Activated naive CD8-positive, alpha-beta T cell treated with anti-CD3 and anti-CD28 coated beads, Interleukin-2, amount 10 ng/mL, durations not matched to agents 7 days and 5 days (primary cell): ENCODE measurements at regions not wholly inside any gene's neighbourhood (a gene's known extent, or its start where the extent isn't known, plus 50 kb on each side); places are given as distances from the start of the nearest gene placed in this dataset.

ENCODE experiments used
- ATAC-seq: fragments of 150-1000 bp; cut with Tn5 transposase; one replicate; pipeline ENCODE4 v1.10.0; 2021; ENCODE audit warnings: low read depth, moderate library complexity
- POLR2A ChIA-PET: fragments of 350-600 bp; sonication (Branson Sonifier 250); formaldehyde crosslinking; loops from one replicate; lab custom pipeline; 2021; ENCODE audit warnings: antibody characterized with exemption; lab: Charles Lee
- DNase-seq: peaks from one replicate; pipeline ENCODE4 v3.0.0; 2021
- H3K27ac Mint-ChIP-seq: one replicate; pipeline ENCODE4 v1.8.0; 2022; ENCODE audit warnings: mild to moderate bottlenecking, mixed read lengths
- H3K27me3 Mint-ChIP-seq: one replicate; pipeline ENCODE4 v1.8.0; 2022; ENCODE audit warnings: mild to moderate bottlenecking, moderate library complexity, mixed read lengths
- H3K36me3 Mint-ChIP-seq: one replicate; pipeline ENCODE4 v1.8.0; 2021; ENCODE audit warnings: mild to moderate bottlenecking, mixed read lengths
- H3K4me1 Mint-ChIP-seq: one replicate; pipeline ENCODE4 v1.8.0; 2021; ENCODE audit warnings: mixed read lengths
- H3K4me3 Mint-ChIP-seq: one replicate; pipeline ENCODE4 v1.8.0; 2022; ENCODE audit warnings: mild to moderate bottlenecking, moderate library complexity, mixed read lengths
- H3K9me3 Mint-ChIP-seq: one replicate; pipeline ENCODE4 v1.8.0; 2021; ENCODE audit warnings: mixed read lengths

- Mint-ChIP-seq H3K36me3 (no peaks in the 10 kb centered on the region), H3K4me1 (no peaks in the 10 kb centered on the region), H3K27ac (no peak overlapping the region), H3K4me3 (no peak overlapping the region), H3K9me3 (no peaks in the 10 kb centered on the region), H3K27me3 (peaks cover 15% of the 10 kb centered on the region)
- DNase-seq (no peak), ATAC-seq (no peak)
- POLR2A ChIA-PET, result no interaction called here
Measured at GRCh38 chr13:97567510-97568243, 133.7 kb downstream of the RAP2A start.

- Mint-ChIP-seq H3K27ac (no peak overlapping the region), H3K4me1 (no peaks in the 10 kb centered on the region), H3K36me3 (no peaks in the 10 kb centered on the region), H3K27me3 (peaks cover 15% of the 10 kb centered on the region), H3K9me3 (no peaks in the 10 kb centered on the region), H3K4me3 (no peak overlapping the region)
- POLR2A ChIA-PET, result no interaction called here
- no peak for DNase-seq
- ATAC-seq, result no peak
Measured at GRCh38 chr13:97568850-97569249, 134.9 kb downstream of the RAP2A start.

GRCh38 chr13:97569841-97570240 lies 135.9 kb downstream of the RAP2A start:
- H3K9me3 Mint-ChIP-seq, result no peaks in the 10 kb centered on the region
- POLR2A ChIA-PET, result no interaction called here
- H3K4me3 Mint-ChIP-seq, result no peak overlapping the region
- no peaks in the 10 kb centered on the region for H3K4me1 Mint-ChIP-seq
- H3K36me3 Mint-ChIP-seq, result no peaks in the 10 kb centered on the region
- ATAC-seq, result no peak
- H3K27ac Mint-ChIP-seq, result no peak overlapping the region
- DNase-seq, result no peak
- peaks cover 15% of the 10 kb centered on the region for H3K27me3 Mint-ChIP-seq

GRCh38 chr13:97570442-97570841 lies 136.5 kb downstream of the RAP2A start:
- Mint-ChIP-seq H3K27me3 (peaks cover 13% of the 10 kb centered on the region), H3K4me3 (no peak overlapping the region), H3K27ac (no peak overlapping the region), H3K36me3 (no peaks in the 10 kb centered on the region), H3K9me3 (no peaks in the 10 kb centered on the region), H3K4me1 (no peaks in the 10 kb centered on the region)
- ATAC-seq, result no peak
- POLR2A ChIA-PET, result interaction anchor here (0.6 kb wide), 1 partner anchor 47 kb away, joined by 14 read pairs; no protein-coding TSS in a partner anchor
- no peak for DNase-seq

GRCh38 chr13:97573011-97573410 lies 139.0 kb downstream of the RAP2A start:
- POLR2A ChIA-PET, result no interaction called here

GRCh38 chr13:97574926-97575325 lies 141.0 kb downstream of the RAP2A start:
- Mint-ChIP-seq H3K27me3 (peaks cover 15% of the 10 kb centered on the region), H3K27ac (no peak overlapping the region), H3K9me3 (peaks cover 2% of the 10 kb centered on the region), H3K4me3 (no peak overlapping the region), H3K4me1 (no peaks in the 10 kb centered on the region), H3K36me3 (no peaks in the 10 kb centered on the region)
- POLR2A ChIA-PET, result no interaction called here
- no peak for DNase-seq
- no peak for ATAC-seq

More at GRCh38 chr13:97573011-97573410, 139.0 kb downstream of the RAP2A start:
- ATAC-seq (no peak), DNase-seq (no peak)
- Mint-ChIP-seq H3K9me3 (peaks cover 2% of the 10 kb centered on the region), H3K27me3 (peaks cover 14% of the 10 kb centered on the region), H3K36me3 (no peaks in the 10 kb centered on the region), H3K27ac (no peak overlapping the region), H3K4me1 (no peaks in the 10 kb centered on the region), H3K4me3 (no peak overlapping the region)

GRCh38 chr13:97577026-97577425 lies 143.1 kb downstream of the RAP2A start:
- H3K9me3 Mint-ChIP-seq, result peaks cover 2% of the 10 kb centered on the region
- ATAC-seq (no peak), DNase-seq (no peak)
- H3K27ac Mint-ChIP-seq, result no peak overlapping the region
- H3K27me3 Mint-ChIP-seq, result peaks cover 12% of the 10 kb centered on the region
- no peaks in the 10 kb centered on the region for H3K36me3 Mint-ChIP-seq
- H3K4me3 Mint-ChIP-seq, result no peak overlapping the region
- POLR2A ChIA-PET, result no interaction called here
- H3K4me1 Mint-ChIP-seq, result peaks cover 2% of the 10 kb centered on the region

- Mint-ChIP-seq H3K4me3 (no peak overlapping the region), H3K27ac (no peak overlapping the region), H3K36me3 (no peaks in the 10 kb centered on the region), H3K9me3 (no peaks in the 10 kb centered on the region), H3K4me1 (peaks cover 2% of the 10 kb centered on the region), H3K27me3 (peaks cover 5% of the 10 kb centered on the region)
- ATAC-seq (peak; percentile 33), DNase-seq (no peak)
- POLR2A ChIA-PET, result no interaction called here
Measured at GRCh38 chr13:97582170-97582569, 148.2 kb downstream of the RAP2A start.

- DNase-seq (no peak), ATAC-seq (no peak)
- Mint-ChIP-seq H3K9me3 (no peaks in the 10 kb centered on the region), H3K4me1 (peaks cover 2% of the 10 kb centered on the region), H3K27ac (no peak overlapping the region), H3K36me3 (no peaks in the 10 kb centered on the region), H3K4me3 (no peak overlapping the region), H3K27me3 (no peaks in the 10 kb centered on the region)
- POLR2A ChIA-PET, result no interaction called here
Measured at GRCh38 chr13:97583907-97584497, 150.0 kb downstream of the RAP2A start.

GRCh38 chr13:97586941-97587340 lies 153.0 kb downstream of the RAP2A start:
- POLR2A ChIA-PET, result no interaction called here
- H3K27me3 Mint-ChIP-seq, result no peaks in the 10 kb centered on the region
- DNase-seq (no peak), ATAC-seq (no peak)
- H3K27ac Mint-ChIP-seq, result no peak overlapping the region
- no peaks in the 10 kb centered on the region for H3K36me3 Mint-ChIP-seq
- peaks cover 3% of the 10 kb centered on the region for H3K9me3 Mint-ChIP-seq
- H3K4me3 Mint-ChIP-seq, result no peak overlapping the region
- no peaks in the 10 kb centered on the region for H3K4me1 Mint-ChIP-seq

- POLR2A ChIA-PET, result no interaction called here
- Mint-ChIP-seq H3K27me3 (no peaks in the 10 kb centered on the region), H3K4me1 (no peaks in the 10 kb centered on the region), H3K27ac (no peak overlapping the region), H3K9me3 (peaks cover 3% of the 10 kb centered on the region), H3K4me3 (no peak overlapping the region), H3K36me3 (no peaks in the 10 kb centered on the region)
- DNase-seq, result no peak
- ATAC-seq, result no peak
Measured at GRCh38 chr13:97588993-97589392, 155.0 kb downstream of the RAP2A start.

GRCh38 chr13:97600458-97601075 lies 166.6 kb downstream of the RAP2A start:
- POLR2A ChIA-PET, result no interaction called here
- H3K9me3 Mint-ChIP-seq, result no peaks in the 10 kb centered on the region
- no peak for DNase-seq
- H3K4me3 Mint-ChIP-seq, result no peak overlapping the region
- no peaks in the 10 kb centered on the region for H3K4me1 Mint-ChIP-seq
- no peak for ATAC-seq
- H3K27ac Mint-ChIP-seq, result no peak overlapping the region
- H3K27me3 Mint-ChIP-seq, result peaks cover 8% of the 10 kb centered on the region
- no peaks in the 10 kb centered on the region for H3K36me3 Mint-ChIP-seq

- ATAC-seq (no peak), DNase-seq (no peak)
- Mint-ChIP-seq H3K36me3 (no peaks in the 10 kb centered on the region), H3K27me3 (peaks cover 5% of the 10 kb centered on the region), H3K9me3 (no peaks in the 10 kb centered on the region), H3K4me1 (no peaks in the 10 kb centered on the region), H3K27ac (no peak overlapping the region), H3K4me3 (no peak overlapping the region)
- POLR2A ChIA-PET, result no interaction called here
Measured at GRCh38 chr13:97615266-97615665, 181.3 kb downstream of the RAP2A start.

- Mint-ChIP-seq H3K36me3 (no peaks in the 10 kb centered on the region), H3K27me3 (peaks cover 5% of the 10 kb centered on the region), H3K27ac (no peak overlapping the region), H3K4me1 (no peaks in the 10 kb centered on the region), H3K4me3 (no peak overlapping the region), H3K9me3 (no peaks in the 10 kb centered on the region)
- DNase-seq, result no peak
- ATAC-seq, result no peak
- POLR2A ChIA-PET, result no interaction called here
Measured at GRCh38 chr13:97616385-97616784, 182.4 kb downstream of the RAP2A start.
